ENCODE measurements at regions not wholly inside any gene's neighbourhood (a gene's known extent, or its start where the extent isn't known, plus 50 kb on each side); places are given as distances from the start of the nearest gene placed in this dataset.
A peak's percentile ranks its signal among the peaks of the same experiment; 100 is the strongest.

GRCh38 chr4:12053556-12053955 is 624.9 kb upstream of the HS3ST1 start:
- DNase-seq (ENCODE audit: insufficient read length, low spot score) = no peak
- FAIRE-seq = no peak
- TF ChIP-seq CTCF (IDR thresholded peaks at IDR 0.05; ENCODE audit: insufficient read depth, missing control alignments) = no peak

GRCh38 chr4:12050357-12050756 is 621.7 kb upstream of the HS3ST1 start:
- TF ChIP-seq CTCF (IDR thresholded peaks at IDR 0.05; ENCODE audit: insufficient read depth, missing control alignments) = no peak
- DNase-seq (ENCODE audit: insufficient read length, low spot score) (no peak), FAIRE-seq (no peak)

- no peak for FAIRE-seq
These were observed 614.1 kb upstream of the HS3ST1 start for GRCh38 chr4:12042818-12043217.

DNA sequence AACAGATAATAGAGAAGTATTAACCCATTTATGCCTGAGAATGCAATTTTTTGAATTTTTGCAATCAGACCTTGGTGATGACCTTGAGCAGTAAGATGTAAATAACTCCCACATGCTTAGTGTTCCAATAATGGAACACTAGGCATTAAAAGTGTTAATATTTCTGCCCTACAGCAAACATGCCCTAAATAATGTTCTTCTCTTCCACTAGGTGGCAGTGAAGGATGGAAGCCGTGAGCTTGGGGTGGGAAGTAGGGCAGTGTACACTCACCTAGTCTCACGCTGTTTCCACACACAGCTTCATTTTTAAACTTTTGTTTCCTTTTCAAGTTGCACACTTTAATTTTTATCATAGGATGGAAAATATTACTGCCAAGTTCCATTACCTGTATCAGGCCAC is 613.1 kb upstream of the HS3ST1 start:
- DNase-seq (ENCODE audit: insufficient read length, low spot score) (no peak), FAIRE-seq (no peak)
- peak; percentile 28 for TF ChIP-seq CTCF (IDR thresholded peaks at IDR 0.05; ENCODE audit: insufficient read depth, missing control alignments)

More at GRCh38 chr4:12042818-12043217, 614.1 kb upstream of the HS3ST1 start:
- no peak for DNase-seq (ENCODE audit: insufficient read length, low spot score)
- no peak for TF ChIP-seq CTCF (IDR thresholded peaks at IDR 0.05; ENCODE audit: insufficient read depth, missing control alignments)

DNA sequence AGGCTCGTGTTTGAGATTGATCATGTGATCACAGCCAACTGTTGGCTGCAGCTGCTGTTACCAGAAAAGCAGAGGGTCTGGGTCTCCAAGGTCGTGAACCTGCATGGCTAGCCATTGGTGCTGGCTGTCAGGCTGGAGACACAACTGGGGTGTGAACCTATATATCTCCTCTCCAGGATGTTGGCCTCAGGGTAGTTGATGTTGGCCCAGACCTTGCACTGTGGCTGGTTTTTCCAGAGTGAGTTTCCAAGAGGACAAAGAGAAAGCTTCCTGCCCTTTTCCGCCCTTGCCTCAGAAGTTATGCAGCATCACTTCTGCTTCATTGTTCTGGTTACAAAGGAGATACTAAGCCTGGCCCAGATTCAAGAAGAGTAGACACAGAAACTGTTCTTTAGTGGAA is 607.8 kb upstream of the HS3ST1 start:
- DNase-seq (ENCODE audit: insufficient read length, low spot score) = no peak
- FAIRE-seq = no peak
- no peak for TF ChIP-seq CTCF (IDR thresholded peaks at IDR 0.05; ENCODE audit: insufficient read depth, missing control alignments)

DNA sequence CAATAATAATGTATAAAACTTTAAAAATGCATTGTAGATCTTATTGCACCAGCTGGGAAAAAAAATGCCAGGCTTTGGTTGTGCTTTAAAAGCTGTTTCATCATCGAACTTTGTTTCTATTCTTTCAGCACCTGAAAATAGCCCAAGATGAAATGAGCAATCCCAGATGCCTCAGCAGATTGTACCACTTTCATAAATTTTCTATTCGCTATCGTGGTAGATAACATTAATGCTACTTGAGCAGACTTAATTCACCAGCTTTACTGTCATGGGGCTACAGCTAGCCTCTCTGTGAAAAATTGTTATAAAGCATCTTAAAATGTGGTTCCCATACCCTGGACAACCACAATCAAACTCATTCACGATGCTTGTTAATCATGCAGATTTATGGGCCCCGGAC is 599.6 kb upstream of the HS3ST1 start:
- no peak for FAIRE-seq
- no peak for DNase-seq (ENCODE audit: insufficient read length, low spot score)
- no peak for TF ChIP-seq CTCF (IDR thresholded peaks at IDR 0.05; ENCODE audit: insufficient read depth, missing control alignments)

GRCh38 chr4:12022409-12022808 is 593.7 kb upstream of the HS3ST1 start:
- TF ChIP-seq CTCF (IDR thresholded peaks at IDR 0.05; ENCODE audit: insufficient read depth, missing control alignments) = no peak
- FAIRE-seq (no peak), DNase-seq (ENCODE audit: insufficient read length, low spot score) (no peak)

Data from D721Med (cell line).